Neural progenitor cell (in vitro differentiated cells): ENCODE measurements at regions not wholly inside any gene's neighbourhood (a gene's known extent, or its start where the extent isn't known, plus 50 kb on each side); places are given as distances from the start of the nearest gene placed in this dataset.

Source experiments
- DNase-seq: peaks from one replicate; pipeline ENCODE4 v3.0.0-alpha.2; 2016; ENCODE audit warnings: low spot score
- H2AFZ ChIP-seq: fragments of 200-600 bp; sonication (generic); replicated peaks from 2 replicates; pipeline ENCODE4 v1.6.1; 2016; ENCODE audit warnings: antibody characterized with exemption
- H3F3A ChIP-seq: fragments of 200-600 bp; sonication (generic); 2 replicates; pipeline ENCODE4 v1.6.1; 2016; ENCODE audit warnings: antibody characterized with exemption, low read depth
- H3K27ac ChIP-seq: fragments of 200-600 bp; sonication (generic); 2 replicates; pipeline ENCODE4 v1.5.1; 2016; ENCODE audit warnings: mild to moderate bottlenecking
- H3K27me3 ChIP-seq: fragments of 200-600 bp; sonication (generic); 2 replicates; pipeline ENCODE4 v1.6.1; 2016; ENCODE audit warnings: mild to moderate bottlenecking, moderate library complexity
- H3K36me3 ChIP-seq: fragments of 200-600 bp; sonication (generic); 2 replicates; pipeline ENCODE4 v1.5.1; 2016
- H3K4me1 ChIP-seq: fragments of 200-600 bp; sonication (generic); 2 replicates; pipeline ENCODE4 v1.6.1; 2016; ENCODE audit warnings: mixed run types
- H3K4me2 ChIP-seq: fragments of 200-600 bp; sonication (generic); 2 replicates; pipeline ENCODE4 v1.6.1; 2016
- H3K4me3 ChIP-seq: fragments of 200-600 bp; sonication (generic); 2 replicates; pipeline ENCODE4 v1.5.1; 2016
- H3K79me2 ChIP-seq: fragments of 200-600 bp; sonication (generic); 2 replicates; pipeline ENCODE4 v1.6.1; 2016; ENCODE audit warnings: low read depth
- H3K9ac ChIP-seq: fragments of 200-600 bp; sonication (generic); 2 replicates; pipeline ENCODE4 v1.6.1; 2016
- H3K9me3 ChIP-seq: fragments of 200-600 bp; sonication (generic); 2 replicates; pipeline ENCODE4 v1.5.1; 2016; ENCODE audit warnings: low read depth
- H4K20me1 ChIP-seq: fragments of 200-600 bp; sonication (generic); 2 replicates; pipeline ENCODE4 v1.6.1; 2016; ENCODE audit warnings: low read depth
- H3K27ac Mint-ChIP-seq: 3 replicates; pipeline ENCODE4 v1.8.0; 2021; ENCODE audit warnings: mixed read lengths
- H3K27me3 Mint-ChIP-seq: 2 replicates; pipeline ENCODE4 v1.8.0; 2022; ENCODE audit warnings: low read depth, mild to moderate bottlenecking, inconsistent platforms, moderate library complexity, mixed read lengths; ENCODE audit not compliant: insufficient read depth
- H3K36me3 Mint-ChIP-seq: 3 replicates; pipeline ENCODE4 v1.8.0; 2021; ENCODE audit warnings: mixed read lengths
- H3K4me1 Mint-ChIP-seq: 3 replicates; pipeline ENCODE4 v1.8.0; 2021; ENCODE audit warnings: mixed read lengths
- H3K4me3 Mint-ChIP-seq: 3 replicates; pipeline ENCODE4 v1.8.0; 2021; ENCODE audit warnings: mild to moderate bottlenecking, moderate library complexity, mixed read lengths
- H3K9me3 Mint-ChIP-seq: 3 replicates; pipeline ENCODE4 v1.8.0; 2020; ENCODE audit warnings: mixed read lengths
- CTCF ChIP-seq: fragments of 200-600 bp; sonication (generic); IDR thresholded peaks from 2 replicates; pipeline ENCODE4 v1.5.1; 2017; ENCODE audit warnings: antibody characterized with exemption, mild to moderate bottlenecking
- EZH2 ChIP-seq: fragments of 200-600 bp; sonication (generic); IDR thresholded peaks from 2 replicates; pipeline ENCODE4 v1.6.1; 2017; ENCODE audit warnings: antibody characterized with exemption, mild to moderate bottlenecking, moderate library complexity
- EZH2phosphoT487 ChIP-seq: fragments of 200-600 bp; sonication (generic); IDR thresholded peaks from 2 replicates; pipeline ENCODE4 v1.6.1; 2017; ENCODE audit warnings: antibody characterized with exemption

DNA sequence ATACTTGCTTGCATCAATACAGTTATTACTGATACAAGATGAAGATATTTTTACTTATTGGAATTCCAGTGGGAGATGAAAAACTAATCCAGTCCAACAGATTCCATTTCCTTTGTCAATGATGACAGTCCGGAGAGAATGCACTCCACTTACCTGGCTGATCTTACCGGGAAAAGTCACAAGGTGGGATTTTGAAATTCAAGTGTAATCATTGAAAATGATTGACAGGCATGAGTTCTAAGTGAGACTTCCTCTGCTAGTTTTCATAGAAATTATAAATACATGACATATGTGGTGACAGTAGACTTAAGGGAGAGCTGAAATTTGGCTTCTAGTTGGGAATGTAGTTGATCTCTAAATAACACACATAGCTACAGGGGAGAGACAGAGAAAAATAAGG lies 859.9 kb downstream of the FAT4 start:
- Histone ChIP-seq H3K27ac (no peak overlapping the region), H3K36me3 (no peaks in the 10 kb centered on the region), H3K4me1 (no peaks in the 10 kb centered on the region), H3K27me3 (no peaks in the 10 kb centered on the region), H3K4me2 (no peak overlapping the region), H4K20me1 (no peaks in the 10 kb centered on the region), H2AFZ (no peak overlapping the region), H3K4me3 (no peak overlapping the region), H3K9ac (no peak overlapping the region), H3K79me2 (no peaks in the 10 kb centered on the region), H3F3A (no peaks in the 10 kb centered on the region), H3K9me3 (no peaks in the 10 kb centered on the region)
- Mint-ChIP-seq H3K4me1 (no peaks in the 10 kb centered on the region), H3K36me3 (no peaks in the 10 kb centered on the region), H3K4me3 (no peak overlapping the region), H3K27ac (no peak overlapping the region), H3K27me3 (peaks cover 2% of the 10 kb centered on the region), H3K9me3 (no peaks in the 10 kb centered on the region)
- DNase-seq = no peak
- TF ChIP-seq CTCF (no peak), EZH2 (no peak), EZH2phosphoT487 (no peak)

- Histone ChIP-seq H2AFZ (no peak overlapping the region), H4K20me1 (no peaks in the 10 kb centered on the region), H3K9me3 (no peaks in the 10 kb centered on the region), H3K27ac (no peak overlapping the region), H3K27me3 (no peaks in the 10 kb centered on the region), H3K4me3 (no peak overlapping the region), H3F3A (no peaks in the 10 kb centered on the region), H3K36me3 (no peaks in the 10 kb centered on the region), H3K4me2 (no peak overlapping the region), H3K4me1 (no peaks in the 10 kb centered on the region), H3K79me2 (no peaks in the 10 kb centered on the region), H3K9ac (no peak overlapping the region)
- Mint-ChIP-seq H3K36me3 (no peaks in the 10 kb centered on the region), H3K4me3 (no peak overlapping the region), H3K27ac (no peak overlapping the region), H3K27me3 (peaks cover 2% of the 10 kb centered on the region), H3K4me1 (no peaks in the 10 kb centered on the region), H3K9me3 (no peaks in the 10 kb centered on the region)
- TF ChIP-seq EZH2phosphoT487 = no peak
- no peak for TF ChIP-seq EZH2
- no peak for TF ChIP-seq CTCF
- DNase-seq = no peak
Observed at GRCh38 chr4:126180642-126181041, 865.9 kb downstream of the FAT4 start.

- no peaks in the 10 kb centered on the region for H3K27me3 ChIP-seq
- Mint-ChIP-seq H3K4me3 (no peak overlapping the region), H3K27ac (no peak overlapping the region), H3K4me1 (no peaks in the 10 kb centered on the region), H3K36me3 (no peaks in the 10 kb centered on the region), H3K9me3 (no peaks in the 10 kb centered on the region), H3K27me3 (peaks cover 2% of the 10 kb centered on the region)
- H4K20me1 ChIP-seq = no peaks in the 10 kb centered on the region
- no peak overlapping the region for H3K4me3 ChIP-seq
- no peak overlapping the region for H3K27ac ChIP-seq
- H3K4me2 ChIP-seq = no peak overlapping the region
- H3K4me1 ChIP-seq = no peaks in the 10 kb centered on the region
- DNase-seq = no peak
- no peak overlapping the region for H2AFZ ChIP-seq
- no peak for TF ChIP-seq CTCF
- no peak for TF ChIP-seq EZH2
- no peak for TF ChIP-seq EZH2phosphoT487
- no peaks in the 10 kb centered on the region for H3F3A ChIP-seq
- no peaks in the 10 kb centered on the region for H3K79me2 ChIP-seq
- H3K9ac ChIP-seq = no peak overlapping the region
- no peaks in the 10 kb centered on the region for H3K9me3 ChIP-seq
- no peaks in the 10 kb centered on the region for H3K36me3 ChIP-seq
Observed at GRCh38 chr4:126182336-126182735, 867.6 kb downstream of the FAT4 start.

GRCh38 chr4:126182786-126183185 lies 868.0 kb downstream of the FAT4 start:
- no peaks in the 10 kb centered on the region for H3K27me3 ChIP-seq
- no peak overlapping the region for H2AFZ ChIP-seq
- no peak overlapping the region for H3K9ac ChIP-seq
- no peaks in the 10 kb centered on the region for H3K4me1 ChIP-seq
- Mint-ChIP-seq H3K4me1 (no peaks in the 10 kb centered on the region), H3K36me3 (no peaks in the 10 kb centered on the region), H3K4me3 (no peak overlapping the region), H3K9me3 (no peaks in the 10 kb centered on the region), H3K27me3 (peaks cover 2% of the 10 kb centered on the region), H3K27ac (no peak overlapping the region)
- H3K36me3 ChIP-seq = no peaks in the 10 kb centered on the region
- no peak for DNase-seq
- TF ChIP-seq EZH2 (no peak), EZH2phosphoT487 (no peak), CTCF (no peak)
- no peak overlapping the region for H3K4me3 ChIP-seq
- H3K27ac ChIP-seq = no peak overlapping the region
- H3K79me2 ChIP-seq = no peaks in the 10 kb centered on the region
- H3K9me3 ChIP-seq = no peaks in the 10 kb centered on the region
- no peaks in the 10 kb centered on the region for H3F3A ChIP-seq
- H4K20me1 ChIP-seq = no peaks in the 10 kb centered on the region
- no peak overlapping the region for H3K4me2 ChIP-seq
